IPS-11a (cell line): ENCODE measurements at regions not wholly inside any gene's neighbourhood (a gene's known extent, or its start where the extent isn't known, plus 50 kb on each side); places are given as distances from the start of the nearest gene placed in this dataset.
"Not testable (repeated sequence)": the region's sequence is repeated elsewhere in the genome, so short reads cannot be mapped to it uniquely, and the experiment has no call there.

Experiments used
- H3K4me3 ChIP-seq: one replicate; pipeline ENCODE4 v1.5.1; 2013; ENCODE audit warnings: low read depth, low read length, control low read depth

- not testable (repeated sequence) for H3K4me3 ChIP-seq
Measured at GRCh38 chr9:97248252-97248651, 59.2 kb upstream of the CCDC180 start.

GRCh38 chr9:97243606-97244005 is 63.9 kb upstream of the CCDC180 start:
- H3K4me3 ChIP-seq = no peak overlapping the region

GRCh38 chr9:97241430-97241829 is 66.0 kb upstream of the CCDC180 start:
- H3K4me3 ChIP-seq = not testable (repeated sequence)

- peak overlapping the region; percentile 76 for H3K4me3 ChIP-seq
Measured at GRCh38 chr9:97237951-97238889, 69.2 kb upstream of the CCDC180 start.

- H3K4me3 ChIP-seq = peak overlapping the region; percentile 76
Measured at GRCh38 chr9:97237311-97237786, 70.1 kb upstream of the CCDC180 start.

- not testable (repeated sequence) for H3K4me3 ChIP-seq
Measured at GRCh38 chr9:97233009-97233400, 74.5 kb upstream of the CCDC180 start.

- H3K4me3 ChIP-seq = not testable (repeated sequence)
Measured at GRCh38 chr9:97232060-97233008, 75.1 kb upstream of the CCDC180 start.

GRCh38 chr9:97222393-97222792 is 85.1 kb upstream of the CCDC180 start:
- H3K4me3 ChIP-seq = peak overlapping the region; percentile 69

- peak overlapping the region; percentile 69 for H3K4me3 ChIP-seq
Measured at GRCh38 chr9:97221478-97222355, 85.7 kb upstream of the CCDC180 start.

- peak overlapping the region; percentile 69 for H3K4me3 ChIP-seq
Measured at GRCh38 chr9:97220894-97221477, 86.5 kb upstream of the CCDC180 start.

GRCh38 chr9:97220396-97220795 is 87.1 kb upstream of the CCDC180 start:
- peak overlapping the region; percentile 69 for H3K4me3 ChIP-seq

- H3K4me3 ChIP-seq = peak overlapping the region; percentile 69
Measured at GRCh38 chr9:97219443-97220140, 87.9 kb upstream of the CCDC180 start.

GRCh38 chr9:97215127-97215526 is 92.3 kb upstream of the CCDC180 start:
- peak overlapping the region; percentile 72 for H3K4me3 ChIP-seq

- H3K4me3 ChIP-seq = peak overlapping the region; percentile 41
Measured at GRCh38 chr9:97214556-97214955, 92.9 kb upstream of the CCDC180 start.

- H3K4me3 ChIP-seq = not testable (repeated sequence)
Measured at GRCh38 chr9:97199683-97200082, 107.8 kb upstream of the CCDC180 start.

- not testable (repeated sequence) for H3K4me3 ChIP-seq
Measured at GRCh38 chr9:97193767-97194166, 113.7 kb upstream of the CCDC180 start.

GRCh38 chr9:97188545-97188944 is 118.9 kb upstream of the CCDC180 start:
- H3K4me3 ChIP-seq = no peak overlapping the region

GRCh38 chr9:97187706-97188105 is 119.8 kb upstream of the CCDC180 start:
- not testable (repeated sequence) for H3K4me3 ChIP-seq

- H3K4me3 ChIP-seq = no peak overlapping the region
Measured at GRCh38 chr9:97186493-97186892, 121.0 kb upstream of the CCDC180 start.
